SK-N-MC (cell line): ENCODE measurements at regions not wholly inside any gene's neighbourhood (a gene's known extent, or its start where the extent isn't known, plus 50 kb on each side); places are given as distances from the start of the nearest gene placed in this dataset.

Experiments used
- DNase-seq: peaks from one replicate; pipeline ENCODE4 v3.0.0-alpha.2; 2011; ENCODE audit warnings: low read depth, low spot score
- H3K27ac ChIP-seq: fragments of 200-600 bp; sonication (generic); 2 replicates; pipeline ENCODE4 v1.5.1; 2016; ENCODE audit warnings: mixed run types
- H3K36me3 ChIP-seq: fragments of 200-600 bp; sonication (generic); 2 replicates; pipeline ENCODE4 v1.6.1; 2017; ENCODE audit warnings: antibody characterized with exemption, low read length, mixed read lengths; ENCODE audit not compliant: insufficient read depth
- H3K4me3 ChIP-seq: fragments of 200-600 bp; sonication (generic); 2 replicates; pipeline ENCODE4 v1.5.1; 2016
- H3K9ac ChIP-seq: fragments of 200-600 bp; sonication (generic); 2 replicates; pipeline ENCODE4 v1.8.0; 2017; ENCODE audit warnings: mixed run types, mixed read lengths; ENCODE audit not compliant: insufficient read length
- H3K9me3 ChIP-seq: fragments of 200-600 bp; sonication (generic); 2 replicates; pipeline ENCODE4 v1.6.1; 2017; ENCODE audit warnings: low read depth, mild to moderate bottlenecking, antibody characterized with exemption, low read length, moderate library complexity, mixed read lengths
- EZH2 ChIP-seq: fragments of 200-600 bp; sonication (generic); IDR thresholded peaks from one replicate; pipeline ENCODE4 v1.6.1; 2017; ENCODE audit warnings: antibody characterized with exemption
- FOXP2 ChIP-seq: optimal IDR thresholded peaks from 2 replicates; pipeline ENCODE3; 2011; ENCODE audit warnings: mild to moderate bottlenecking, moderate library complexity; ENCODE audit not compliant: insufficient read depth; ENCODE audit errors: extremely low read length, control extremely low read depth
- POLR2AphosphoS5 ChIP-seq: IDR thresholded peaks from 2 replicates; pipeline ENCODE4 v1.6.1; 2012; ENCODE audit warnings: mild to moderate bottlenecking, low read depth, low read length, borderline replicate concordance

- no peak for DNase-seq
- no peaks in the 10 kb centered on the region for H3K36me3 ChIP-seq
- TF ChIP-seq FOXP2 = no peak
- TF ChIP-seq POLR2AphosphoS5 = no peak
- TF ChIP-seq EZH2 = no peak
- H3K27ac ChIP-seq = no peak overlapping the region
- H3K9ac ChIP-seq = no peak overlapping the region
- H3K9me3 ChIP-seq = no peaks in the 10 kb centered on the region
- no peak overlapping the region for H3K4me3 ChIP-seq
Observed at GRCh38 chrX:9253211-9253610, 211.6 kb upstream of the TBL1X start.

DNA sequence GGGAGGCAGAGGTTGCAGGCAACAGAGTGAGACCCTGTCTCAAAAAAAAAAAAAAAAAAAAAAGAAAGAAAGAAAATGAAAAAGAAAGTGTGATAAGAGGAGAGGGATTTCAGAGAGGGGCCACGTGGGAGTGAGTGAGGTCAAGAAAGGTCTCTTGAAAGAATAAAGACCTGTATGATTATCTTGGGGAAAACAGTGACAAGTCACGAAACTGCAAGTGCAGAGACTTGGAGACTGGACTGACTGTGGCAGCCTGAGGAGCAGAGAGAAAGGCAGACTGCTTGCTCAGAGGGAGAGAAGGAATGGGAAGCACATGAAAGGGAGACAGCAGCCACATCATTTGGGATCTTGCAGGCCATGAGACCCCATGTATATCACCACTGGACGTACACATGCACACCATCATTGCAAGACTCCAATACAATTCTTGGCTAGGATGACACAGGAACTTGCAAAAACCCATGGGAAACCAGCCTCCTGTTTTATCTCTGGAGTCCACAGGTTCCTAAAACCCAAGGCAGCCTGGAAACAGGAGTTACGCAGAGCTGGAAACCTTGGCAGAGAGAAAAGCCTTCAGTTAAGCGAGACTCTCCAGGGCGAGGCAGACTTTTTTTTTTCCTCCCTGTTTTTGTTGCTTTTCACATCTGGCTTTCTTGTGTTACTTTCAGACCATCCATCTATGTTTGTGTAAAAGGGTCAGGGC lies 207.0 kb upstream of the TBL1X start:
- Histone ChIP-seq H3K36me3 (no peaks in the 10 kb centered on the region), H3K9ac (no peak overlapping the region), H3K4me3 (no peak overlapping the region), H3K27ac (no peak overlapping the region), H3K9me3 (no peaks in the 10 kb centered on the region)
- TF ChIP-seq POLR2AphosphoS5 = no peak
- no peak for TF ChIP-seq EZH2
- TF ChIP-seq FOXP2 = no peak
- no peak for DNase-seq

DNA sequence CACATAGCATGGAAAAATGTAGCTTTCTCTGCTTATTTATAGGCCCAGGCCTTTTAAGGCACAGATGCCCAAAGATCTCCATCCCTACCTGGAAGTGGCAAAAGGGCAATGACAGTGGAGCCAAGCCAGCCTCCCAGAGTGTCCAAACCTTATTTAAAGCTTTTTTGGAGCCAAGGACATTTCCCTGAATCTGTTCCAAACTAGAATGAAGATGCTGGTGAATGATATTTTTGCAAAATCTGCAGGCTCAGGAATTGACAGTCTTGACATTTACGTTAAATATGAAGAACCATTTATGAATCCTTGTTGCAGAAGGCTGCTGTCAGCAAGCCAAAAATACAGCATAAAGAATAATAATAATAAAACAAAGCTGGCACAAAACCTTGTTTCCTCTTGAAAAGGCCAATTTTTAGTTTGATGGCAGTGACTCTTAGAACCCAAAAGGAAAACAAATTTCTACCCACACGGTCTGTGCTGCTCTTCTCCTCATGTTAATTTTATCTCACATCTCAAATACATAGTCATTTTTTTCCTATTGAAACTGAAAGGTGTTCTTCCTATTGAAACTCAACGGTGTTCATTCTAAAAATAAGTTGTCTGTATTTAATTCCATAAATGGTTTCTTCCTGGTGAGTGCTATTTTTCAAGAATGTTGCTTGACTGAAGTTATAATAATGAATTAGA lies 206.3 kb upstream of the TBL1X start:
- H3K36me3 ChIP-seq = no peaks in the 10 kb centered on the region
- H3K27ac ChIP-seq = no peak overlapping the region
- H3K4me3 ChIP-seq = no peak overlapping the region
- DNase-seq = no peak
- H3K9me3 ChIP-seq = no peaks in the 10 kb centered on the region
- TF ChIP-seq FOXP2 (no peak), EZH2 (no peak), POLR2AphosphoS5 (no peak)
- H3K9ac ChIP-seq = no peak overlapping the region

DNA sequence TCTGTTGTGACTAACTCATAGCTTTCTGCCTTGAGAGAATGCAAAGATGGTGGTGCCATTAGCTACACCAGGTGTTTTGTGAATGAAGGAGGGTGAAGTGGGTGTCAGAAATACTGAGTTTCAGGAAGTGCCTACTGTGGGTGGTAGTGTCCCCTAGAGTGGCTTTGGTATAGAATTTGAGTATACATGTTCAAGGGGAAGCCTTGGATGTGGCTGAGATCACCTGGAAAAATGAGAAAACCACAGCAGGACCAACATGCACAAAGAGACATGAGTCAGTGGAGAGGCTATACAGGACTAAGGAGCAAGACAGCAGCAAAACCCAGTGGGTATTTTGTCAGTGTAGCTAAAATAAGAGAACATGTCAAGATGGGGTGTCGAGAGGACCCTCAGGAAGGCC lies 204.3 kb upstream of the TBL1X start:
- TF ChIP-seq EZH2 (no peak), FOXP2 (no peak), POLR2AphosphoS5 (no peak)
- no peak for DNase-seq
- no peaks in the 10 kb centered on the region for H3K36me3 ChIP-seq
- H3K4me3 ChIP-seq = no peak overlapping the region
- H3K9me3 ChIP-seq = no peaks in the 10 kb centered on the region
- H3K9ac ChIP-seq = no peak overlapping the region
- no peak overlapping the region for H3K27ac ChIP-seq

GRCh38 chrX:9267415-9267814 lies 197.4 kb upstream of the TBL1X start:
- H3K27ac ChIP-seq = no peak overlapping the region
- H3K4me3 ChIP-seq = no peak overlapping the region
- no peak overlapping the region for H3K9ac ChIP-seq
- no peak for DNase-seq
- H3K9me3 ChIP-seq = no peaks in the 10 kb centered on the region
- H3K36me3 ChIP-seq = no peaks in the 10 kb centered on the region
- TF ChIP-seq FOXP2 (no peak), POLR2AphosphoS5 (no peak), EZH2 (no peak)

DNA sequence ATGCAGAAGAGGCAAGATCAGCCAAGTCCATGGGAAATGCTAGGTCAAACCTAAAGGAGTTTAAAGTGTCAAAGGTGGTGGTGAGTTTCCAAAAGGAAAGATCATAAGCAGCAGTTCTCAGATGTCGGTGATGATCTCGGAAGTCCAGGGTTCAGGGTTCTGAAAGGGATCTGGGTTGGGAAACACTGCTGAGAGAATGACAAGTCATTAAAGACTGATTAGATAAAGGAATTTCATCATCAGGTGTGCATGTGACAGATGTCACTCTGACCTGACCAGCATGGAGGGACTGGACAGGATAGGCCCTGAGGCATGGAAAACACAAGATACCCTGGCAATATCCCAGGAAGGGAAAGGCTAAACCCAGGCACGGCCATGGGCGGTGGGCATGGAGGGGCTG lies 195.7 kb upstream of the TBL1X start:
- Histone ChIP-seq H3K4me3 (no peak overlapping the region), H3K36me3 (no peaks in the 10 kb centered on the region), H3K27ac (no peak overlapping the region), H3K9me3 (no peaks in the 10 kb centered on the region), H3K9ac (no peak overlapping the region)
- DNase-seq = no peak
- TF ChIP-seq EZH2 (no peak), FOXP2 (no peak), POLR2AphosphoS5 (no peak)

GRCh38 chrX:9271789-9272525 lies 192.9 kb upstream of the TBL1X start:
- Histone ChIP-seq H3K9me3 (no peaks in the 10 kb centered on the region), H3K27ac (no peak overlapping the region), H3K4me3 (no peak overlapping the region), H3K9ac (no peak overlapping the region), H3K36me3 (no peaks in the 10 kb centered on the region)
- DNase-seq = no peak
- TF ChIP-seq POLR2AphosphoS5 = no peak
- no peak for TF ChIP-seq FOXP2
- TF ChIP-seq EZH2 = no peak

- no peaks in the 10 kb centered on the region for H3K36me3 ChIP-seq
- TF ChIP-seq POLR2AphosphoS5 (no peak), FOXP2 (no peak), EZH2 (no peak)
- no peak overlapping the region for H3K4me3 ChIP-seq
- H3K9ac ChIP-seq = no peak overlapping the region
- H3K9me3 ChIP-seq = no peaks in the 10 kb centered on the region
- no peak overlapping the region for H3K27ac ChIP-seq
- DNase-seq = no peak
Observed at GRCh38 chrX:9273744-9274143, 191.1 kb upstream of the TBL1X start.

- Histone ChIP-seq H3K9ac (no peak overlapping the region), H3K9me3 (no peaks in the 10 kb centered on the region), H3K4me3 (no peak overlapping the region)
Observed at GRCh38 chrX:9278475-9279233, 186.2 kb upstream of the TBL1X start.

More at GRCh38 chrX:9278475-9279233, 186.2 kb upstream of the TBL1X start:
- TF ChIP-seq FOXP2 (no peak), POLR2AphosphoS5 (no peak)
- no peak for DNase-seq
- Histone ChIP-seq H3K27ac (no peak overlapping the region), H3K36me3 (no peaks in the 10 kb centered on the region)
